GM18511 (cell line): ENCODE measurements at regions not wholly inside any gene's neighbourhood (a gene's known extent, or its start where the extent isn't known, plus 50 kb on each side); places are given as distances from the start of the nearest gene placed in this dataset.

ENCODE experiments used
- ATAC-seq: cut with Tn5 transposase; IDR thresholded peaks from one replicate; pipeline ENCODE4 v1.9.1; 2021; ENCODE audit warnings: mild to moderate bottlenecking, moderate library complexity; ENCODE audit not compliant: unreplicated experiment

GRCh38 chr6:54710456-54710855 is 136.1 kb upstream of the FAM83B start:
- no peak for ATAC-seq

- no peak for ATAC-seq
Observed at GRCh38 chr6:54716010-54716409, 130.6 kb upstream of the FAM83B start.

- ATAC-seq, result no peak
Observed at GRCh38 chr6:54716877-54717276, 129.7 kb upstream of the FAM83B start.

GRCh38 chr6:54717849-54718455 is 128.6 kb upstream of the FAM83B start:
- peak; percentile 87 for ATAC-seq

- no peak for ATAC-seq
Observed at GRCh38 chr6:54718541-54719023, 128.0 kb upstream of the FAM83B start.

- no peak for ATAC-seq
Observed at GRCh38 chr6:54719131-54719530, 127.4 kb upstream of the FAM83B start.

- ATAC-seq, result no peak
Observed at GRCh38 chr6:54719633-54720032, 126.9 kb upstream of the FAM83B start.

- ATAC-seq, result no peak
Observed at GRCh38 chr6:54722328-54722727, 124.2 kb upstream of the FAM83B start.

GRCh38 chr6:54729716-54730115 is 116.9 kb upstream of the FAM83B start:
- ATAC-seq, result no peak

- no peak for ATAC-seq
Observed at GRCh38 chr6:54730767-54731630, 115.6 kb upstream of the FAM83B start.

- ATAC-seq, result peak; percentile 70
Observed at GRCh38 chr6:54737247-54737646, 109.3 kb upstream of the FAM83B start.

GRCh38 chr6:54747955-54748354 is 98.6 kb upstream of the FAM83B start:
- no peak for ATAC-seq

GRCh38 chr6:54754406-54754805 is 92.2 kb upstream of the FAM83B start:
- ATAC-seq, result no peak

- no peak for ATAC-seq
Observed at GRCh38 chr6:54758340-54758739, 88.2 kb upstream of the FAM83B start.

- no peak for ATAC-seq
Observed at GRCh38 chr6:54768494-54768893, 78.1 kb upstream of the FAM83B start.

- ATAC-seq, result no peak
Observed at GRCh38 chr6:54770328-54770727, 76.2 kb upstream of the FAM83B start.

- ATAC-seq, result no peak
Observed at GRCh38 chr6:54771968-54772367, 74.6 kb upstream of the FAM83B start.

- ATAC-seq, result no peak
Observed at GRCh38 chr6:54772610-54773009, 74.0 kb upstream of the FAM83B start.

GRCh38 chr6:54775576-54775975 is 71.0 kb upstream of the FAM83B start:
- ATAC-seq, result no peak

GRCh38 chr6:54776891-54777290 is 69.7 kb upstream of the FAM83B start:
- no peak for ATAC-seq

GRCh38 chr6:54778731-54779130 is 67.8 kb upstream of the FAM83B start:
- ATAC-seq, result no peak

- no peak for ATAC-seq
Observed at GRCh38 chr6:54784011-54784410, 62.6 kb upstream of the FAM83B start.
